ENCODE measurements at regions not wholly inside any gene's neighbourhood (a gene's known extent, or its start where the extent isn't known, plus 50 kb on each side); places are given as distances from the start of the nearest gene placed in this dataset.

DNA sequence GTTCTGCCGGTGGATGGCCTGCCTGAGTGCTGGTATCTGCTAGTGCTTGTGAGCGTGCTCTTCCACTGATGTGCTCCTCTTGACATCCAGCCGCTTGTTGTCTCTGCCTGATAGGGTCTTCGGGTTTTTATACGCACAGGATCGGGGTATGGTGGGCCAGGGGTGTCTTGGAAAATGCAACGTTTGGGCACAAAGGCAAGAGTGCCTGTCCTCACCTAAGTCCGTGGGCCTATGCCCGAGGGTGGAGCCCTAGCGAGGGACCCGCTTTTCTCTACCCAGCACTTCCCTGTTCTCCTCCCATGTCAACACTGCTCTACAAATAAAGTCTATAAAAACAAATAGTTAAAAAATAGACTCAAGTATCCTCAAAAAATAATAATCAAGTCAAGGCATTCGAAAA is 1007.8 kb downstream of the PLA2G4A start:
- Histone ChIP-seq H3K27ac (ENCODE audit: low read length) (no peak overlapping the region), H2AFZ (ENCODE audit: low read depth, low read length) (no peak overlapping the region), H3K36me3 (ENCODE audit: insufficient read depth, low read length) (no peaks in the 10 kb centered on the region), H3K9me2 (ENCODE audit: insufficient read depth, low read length) (no peaks in the 10 kb centered on the region), H3K4me2 (ENCODE audit: low read length) (no peak overlapping the region), H3K9me3 (ENCODE audit: low read length) (no peaks in the 10 kb centered on the region), H3F3A (ENCODE audit: insufficient read depth, low read length, poor library complexity, severe bottlenecking) (no peaks in the 10 kb centered on the region), H3K27me3 (ENCODE audit: insufficient read depth, low read depth, low read length) (no peaks in the 10 kb centered on the region), H3K9ac (ENCODE audit: low read length) (no peak overlapping the region), H3K4me3 (ENCODE audit: low read length) (no peak overlapping the region), H4K20me1 (ENCODE audit: insufficient read depth) (no peaks in the 10 kb centered on the region), H3K79me2 (replicated peaks; ENCODE audit: insufficient read depth, low read length) (no peaks in the 10 kb centered on the region)
- TF ChIP-seq, protein P1, sequence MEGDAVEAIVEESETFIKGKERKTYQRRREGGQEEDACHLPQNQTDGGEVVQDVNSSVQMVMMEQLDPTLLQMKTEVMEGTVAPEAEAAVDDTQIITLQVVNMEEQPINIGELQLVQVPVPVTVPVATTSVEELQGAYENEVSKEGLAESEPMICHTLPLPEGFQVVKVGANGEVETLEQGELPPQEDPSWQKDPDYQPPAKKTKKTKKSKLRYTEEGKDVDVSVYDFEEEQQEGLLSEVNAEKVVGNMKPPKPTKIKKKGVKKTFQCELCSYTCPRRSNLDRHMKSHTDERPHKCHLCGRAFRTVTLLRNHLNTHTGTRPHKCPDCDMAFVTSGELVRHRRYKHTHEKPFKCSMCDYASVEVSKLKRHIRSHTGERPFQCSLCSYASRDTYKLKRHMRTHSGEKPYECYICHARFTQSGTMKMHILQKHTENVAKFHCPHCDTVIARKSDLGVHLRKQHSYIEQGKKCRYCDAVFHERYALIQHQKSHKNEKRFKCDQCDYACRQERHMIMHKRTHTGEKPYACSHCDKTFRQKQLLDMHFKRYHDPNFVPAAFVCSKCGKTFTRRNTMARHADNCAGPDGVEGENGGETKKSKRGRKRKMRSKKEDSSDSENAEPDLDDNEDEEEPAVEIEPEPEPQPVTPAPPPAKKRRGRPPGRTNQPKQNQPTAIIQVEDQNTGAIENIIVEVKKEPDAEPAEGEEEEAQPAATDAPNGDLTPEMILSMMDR (IDR thresholded peaks at IDR 0.05; ENCODE audit: poor library complexity, severe bottlenecking) = no peak
- TF ChIP-seq, protein P2, sequence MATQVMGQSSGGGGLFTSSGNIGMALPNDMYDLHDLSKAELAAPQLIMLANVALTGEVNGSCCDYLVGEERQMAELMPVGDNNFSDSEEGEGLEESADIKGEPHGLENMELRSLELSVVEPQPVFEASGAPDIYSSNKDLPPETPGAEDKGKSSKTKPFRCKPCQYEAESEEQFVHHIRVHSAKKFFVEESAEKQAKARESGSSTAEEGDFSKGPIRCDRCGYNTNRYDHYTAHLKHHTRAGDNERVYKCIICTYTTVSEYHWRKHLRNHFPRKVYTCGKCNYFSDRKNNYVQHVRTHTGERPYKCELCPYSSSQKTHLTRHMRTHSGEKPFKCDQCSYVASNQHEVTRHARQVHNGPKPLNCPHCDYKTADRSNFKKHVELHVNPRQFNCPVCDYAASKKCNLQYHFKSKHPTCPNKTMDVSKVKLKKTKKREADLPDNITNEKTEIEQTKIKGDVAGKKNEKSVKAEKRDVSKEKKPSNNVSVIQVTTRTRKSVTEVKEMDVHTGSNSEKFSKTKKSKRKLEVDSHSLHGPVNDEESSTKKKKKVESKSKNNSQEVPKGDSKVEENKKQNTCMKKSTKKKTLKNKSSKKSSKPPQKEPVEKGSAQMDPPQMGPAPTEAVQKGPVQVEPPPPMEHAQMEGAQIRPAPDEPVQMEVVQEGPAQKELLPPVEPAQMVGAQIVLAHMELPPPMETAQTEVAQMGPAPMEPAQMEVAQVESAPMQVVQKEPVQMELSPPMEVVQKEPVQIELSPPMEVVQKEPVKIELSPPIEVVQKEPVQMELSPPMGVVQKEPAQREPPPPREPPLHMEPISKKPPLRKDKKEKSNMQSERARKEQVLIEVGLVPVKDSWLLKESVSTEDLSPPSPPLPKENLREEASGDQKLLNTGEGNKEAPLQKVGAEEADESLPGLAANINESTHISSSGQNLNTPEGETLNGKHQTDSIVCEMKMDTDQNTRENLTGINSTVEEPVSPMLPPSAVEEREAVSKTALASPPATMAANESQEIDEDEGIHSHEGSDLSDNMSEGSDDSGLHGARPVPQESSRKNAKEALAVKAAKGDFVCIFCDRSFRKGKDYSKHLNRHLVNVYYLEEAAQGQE (IDR thresholded peaks at IDR 0.05; ENCODE audit: borderline replicate concordance) = no peak

DNA sequence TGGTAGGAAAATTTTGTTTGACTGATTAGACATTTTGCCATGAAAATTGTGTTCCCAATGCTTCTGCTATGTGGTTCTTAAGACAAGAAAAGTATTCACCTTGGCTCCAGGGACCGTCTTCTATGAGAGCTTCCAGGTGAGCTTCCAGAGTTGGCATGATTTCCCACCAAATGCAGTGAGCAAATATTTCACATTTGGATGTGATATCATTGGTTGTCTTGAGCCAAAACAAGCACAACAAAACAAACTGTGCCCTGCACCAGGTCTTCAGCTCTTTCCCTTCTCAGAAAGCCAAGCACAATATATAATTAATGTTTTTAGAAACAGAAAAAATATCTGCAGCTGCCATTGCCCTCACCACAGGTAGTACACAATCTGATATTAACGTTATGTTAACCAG is 1009.0 kb downstream of the PLA2G4A start:
- H3K4me2 ChIP-seq (ENCODE audit: low read length) = no peak overlapping the region
- no peaks in the 10 kb centered on the region for H3K9me2 ChIP-seq (ENCODE audit: insufficient read depth, low read length)
- H4K20me1 ChIP-seq (ENCODE audit: insufficient read depth) = no peaks in the 10 kb centered on the region
- H3F3A ChIP-seq (ENCODE audit: insufficient read depth, low read length, poor library complexity, severe bottlenecking) = no peaks in the 10 kb centered on the region
- H3K36me3 ChIP-seq (ENCODE audit: insufficient read depth, low read length) = no peaks in the 10 kb centered on the region
- H3K79me2 ChIP-seq (replicated peaks; ENCODE audit: insufficient read depth, low read length) = no peaks in the 10 kb centered on the region
- no peak overlapping the region for H3K27ac ChIP-seq (ENCODE audit: low read length)
- TF ChIP-seq MXI1 (conservative IDR thresholded peaks at IDR 0.05; ENCODE audit: poor library complexity, severe bottlenecking) (no peak), EZH2 (IDR thresholded peaks at IDR 0.05; ENCODE audit: borderline replicate concordance, insufficient read depth, low read length, poor library complexity, severe bottlenecking) (no peak), POLR2AphosphoS5 (IDR thresholded peaks at IDR 0.05) (no peak), RAD21 (conservative IDR thresholded peaks at IDR 0.05) (no peak), EP300 (conservative IDR thresholded peaks at IDR 0.05; ENCODE audit: poor library complexity, severe bottlenecking) (no peak), SMC3 (conservative IDR thresholded peaks at IDR 0.05; ENCODE audit: poor library complexity) (no peak), TAF1 (IDR thresholded peaks at IDR 0.05; ENCODE audit: low read depth) (no peak)
- TF ChIP-seq, protein P2 (IDR thresholded peaks at IDR 0.05; ENCODE audit: borderline replicate concordance) = no peak
- H2AFZ ChIP-seq (ENCODE audit: low read depth, low read length) = no peak overlapping the region
- H3K9ac ChIP-seq (ENCODE audit: low read length) = no peak overlapping the region
- no peak overlapping the region for H3K4me3 ChIP-seq (ENCODE audit: low read length)
- H3K27me3 ChIP-seq (ENCODE audit: insufficient read depth, low read depth, low read length) = no peaks in the 10 kb centered on the region
- H3K9me3 ChIP-seq (ENCODE audit: low read length) = peaks cover 3% of the 10 kb centered on the region
